CD4-positive, alpha-beta T cell treated with Interleukin-21 for 1 hour (primary cell): ENCODE measurements at regions not wholly inside any gene's neighbourhood (a gene's known extent, or its start where the extent isn't known, plus 50 kb on each side); places are given as distances from the start of the nearest gene placed in this dataset.

Experiments
- DNase-seq: peaks from one replicate; pipeline ENCODE4 v3.0.0-alpha.2; 2020

DNA sequence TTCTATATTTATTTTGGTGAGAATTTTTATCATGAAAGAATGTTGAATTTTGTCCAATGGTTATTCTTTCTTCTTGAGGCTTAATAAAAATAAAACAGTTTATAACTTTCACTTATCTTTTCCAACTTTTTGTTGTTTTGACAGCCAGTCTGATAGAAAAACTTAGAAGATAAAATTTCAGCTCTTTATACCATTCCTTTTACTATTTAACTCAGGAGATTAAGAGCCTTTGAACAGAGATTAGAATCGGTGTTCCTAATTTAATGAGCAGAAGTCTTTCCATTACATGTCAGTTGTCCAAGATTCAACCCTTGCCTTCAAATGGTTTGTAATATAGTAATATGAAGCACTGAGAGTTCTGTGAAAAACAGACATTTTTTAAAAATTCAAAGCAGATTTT lies 97.8 kb upstream of the SEC61G start:
- DNase-seq = no peak

DNA sequence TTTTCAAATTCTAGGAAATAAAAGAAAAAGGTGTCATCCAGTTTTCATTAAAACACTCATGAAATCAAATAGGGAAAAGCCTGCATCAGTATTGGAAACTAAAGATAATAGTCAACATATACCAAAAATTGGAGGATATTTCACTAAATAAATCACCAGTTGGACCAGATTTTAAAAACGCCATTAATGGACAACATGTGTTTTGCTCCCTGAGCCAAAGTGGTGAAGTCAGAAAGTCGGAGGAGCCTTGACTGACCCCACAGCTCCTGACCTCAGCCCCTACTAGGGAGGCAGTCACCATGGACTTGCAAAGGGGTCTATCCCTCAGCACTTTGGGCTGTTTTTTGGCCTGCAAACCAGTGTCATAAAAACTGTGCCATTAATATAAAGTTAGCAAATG lies 98.3 kb upstream of the SEC61G start:
- no peak for DNase-seq

DNA sequence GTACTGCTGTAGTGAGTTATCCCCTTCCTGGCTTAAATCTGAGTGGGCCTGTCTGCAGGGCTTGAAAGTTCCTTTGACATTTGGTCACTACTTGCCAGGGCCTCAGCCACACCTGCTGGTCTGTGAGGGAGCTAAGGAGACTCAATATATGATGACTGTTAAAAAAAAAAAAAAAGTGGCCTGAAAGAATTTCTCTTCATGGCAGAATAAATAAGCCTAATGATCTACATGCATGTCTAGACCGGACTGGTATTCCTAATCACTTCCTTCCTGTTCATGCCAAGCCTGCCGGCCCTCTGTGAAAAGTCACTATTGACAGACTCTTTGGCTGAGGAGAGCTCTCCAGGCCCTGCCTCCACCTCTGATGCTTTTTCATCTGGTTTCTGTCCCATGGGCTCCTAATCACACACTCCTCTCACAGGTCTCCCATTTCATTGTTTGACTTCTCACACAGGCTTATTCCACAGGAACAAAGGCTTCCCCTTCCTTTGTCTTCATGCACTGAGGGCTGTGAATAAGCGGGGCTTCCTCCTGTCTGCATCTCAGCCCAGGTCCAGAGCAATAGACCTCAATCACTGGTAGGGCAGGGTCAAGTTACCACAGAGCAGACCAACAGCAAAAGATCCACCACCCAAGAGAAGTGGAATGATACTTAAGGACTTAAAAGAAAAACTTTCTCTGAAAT lies 99.1 kb upstream of the SEC61G start:
- DNase-seq = no peak

DNA sequence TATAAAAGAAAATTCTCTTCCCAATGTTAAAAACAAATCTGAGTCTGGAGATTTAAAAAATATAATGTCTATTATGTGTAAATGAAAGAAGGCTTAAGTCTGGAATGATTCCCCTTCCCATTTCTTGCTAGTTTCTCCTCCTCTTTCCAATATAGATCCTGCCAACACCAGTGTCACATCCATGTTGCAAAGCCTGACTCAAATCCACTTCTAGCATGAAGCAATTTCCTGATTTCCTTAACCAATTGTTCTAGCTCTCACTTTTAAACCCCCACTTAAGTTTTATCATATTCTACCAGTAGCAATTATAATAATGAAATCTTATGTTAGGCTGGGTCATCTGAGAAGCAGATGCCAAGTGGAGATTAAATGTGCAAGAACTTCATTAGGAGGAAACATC lies 100.1 kb upstream of the SEC61G start:
- DNase-seq = no peak

DNA sequence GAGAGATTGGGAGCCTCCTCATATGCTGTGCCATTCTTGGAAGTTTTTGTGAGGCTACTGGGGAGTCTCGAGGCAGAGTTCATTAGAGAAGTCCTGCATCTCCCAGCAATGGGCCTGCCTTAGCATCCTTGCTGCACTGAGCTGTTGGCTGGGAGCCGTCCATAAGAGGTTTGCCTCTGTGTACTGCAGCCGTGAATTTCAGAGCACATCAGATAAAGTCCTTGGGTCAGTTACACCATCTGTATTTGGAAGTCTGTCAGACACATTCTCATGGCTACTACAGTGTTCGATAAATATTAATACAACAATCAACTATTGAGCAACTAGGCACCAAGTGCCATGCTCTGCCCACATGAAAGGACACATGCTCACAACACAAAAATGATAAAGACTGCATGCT lies 100.5 kb upstream of the SEC61G start:
- no peak for DNase-seq

DNA sequence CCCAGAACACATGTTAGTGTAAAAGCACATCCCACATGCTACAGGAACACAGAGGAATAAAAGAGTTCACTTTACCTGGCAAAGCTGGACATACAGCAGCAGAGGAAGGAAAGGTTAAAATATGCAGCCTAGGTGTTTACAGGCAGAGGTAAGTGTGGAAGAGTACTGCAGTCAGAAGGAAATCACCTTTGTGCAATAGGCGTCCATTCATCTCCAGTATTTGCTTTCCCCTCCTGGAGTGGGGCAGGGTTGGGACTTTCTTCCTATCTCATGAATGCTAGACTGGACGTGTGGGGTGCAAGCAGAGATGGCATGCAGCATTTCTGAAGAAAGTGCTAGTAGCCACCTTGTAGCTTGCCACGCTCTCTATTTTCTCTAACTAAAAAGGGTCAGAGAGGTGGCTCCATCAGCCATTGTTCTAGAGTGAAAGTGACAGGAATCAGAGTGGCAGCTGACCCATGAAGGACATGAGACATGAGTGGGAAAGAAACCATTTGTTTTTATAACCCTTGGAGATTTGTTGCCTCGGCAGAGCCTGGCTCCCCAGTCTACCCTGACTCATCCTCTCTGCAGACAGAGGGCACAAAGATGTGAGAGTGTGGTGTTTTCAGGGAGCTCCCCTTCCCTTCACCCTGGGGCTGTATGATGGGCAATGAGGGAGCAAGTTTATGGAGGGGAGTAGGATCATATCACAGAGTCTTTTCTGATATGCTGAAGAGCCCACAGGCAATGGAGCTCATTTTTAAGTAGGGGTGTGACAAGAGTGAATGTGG lies 101.2 kb upstream of the SEC61G start:
- no peak for DNase-seq

DNA sequence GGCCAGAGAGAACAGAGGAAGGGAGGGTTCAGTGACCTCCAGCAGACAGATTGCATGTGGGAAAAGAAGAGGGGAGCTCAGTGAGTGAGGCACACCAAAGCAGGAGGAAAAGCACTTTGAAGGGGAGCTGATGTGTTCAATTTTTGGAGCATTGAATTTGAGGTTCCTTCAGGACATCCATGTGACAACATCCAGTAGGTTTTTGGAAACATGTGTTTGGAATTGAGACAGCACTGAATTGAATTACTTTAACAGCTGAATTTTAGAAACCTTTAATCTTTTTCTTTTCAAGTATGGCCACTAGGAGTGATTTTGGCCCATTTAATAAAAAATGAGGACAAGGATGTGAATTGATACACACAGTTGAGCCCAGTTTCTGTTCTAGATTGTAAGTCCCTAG lies 101.8 kb upstream of the SEC61G start:
- no peak for DNase-seq

DNA sequence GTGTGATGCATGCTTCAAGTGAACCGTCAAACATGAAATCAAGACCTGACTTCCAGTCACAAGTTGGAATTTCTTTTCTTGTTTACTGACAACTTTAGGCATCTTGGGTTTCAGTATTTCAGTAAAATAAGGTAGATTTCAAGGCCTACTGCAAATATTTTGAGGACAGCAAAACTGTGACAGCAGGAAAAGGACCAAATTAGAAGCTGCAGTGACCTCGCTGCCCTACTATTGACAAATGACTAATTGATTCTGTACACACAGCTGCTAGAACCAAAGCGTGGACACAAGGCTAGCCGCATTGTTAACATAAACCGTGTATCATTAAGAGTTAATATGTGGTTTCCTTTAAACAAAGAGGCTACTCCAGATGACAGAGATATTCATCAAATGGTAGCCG lies 105.7 kb upstream of the SEC61G start:
- no peak for DNase-seq

DNA sequence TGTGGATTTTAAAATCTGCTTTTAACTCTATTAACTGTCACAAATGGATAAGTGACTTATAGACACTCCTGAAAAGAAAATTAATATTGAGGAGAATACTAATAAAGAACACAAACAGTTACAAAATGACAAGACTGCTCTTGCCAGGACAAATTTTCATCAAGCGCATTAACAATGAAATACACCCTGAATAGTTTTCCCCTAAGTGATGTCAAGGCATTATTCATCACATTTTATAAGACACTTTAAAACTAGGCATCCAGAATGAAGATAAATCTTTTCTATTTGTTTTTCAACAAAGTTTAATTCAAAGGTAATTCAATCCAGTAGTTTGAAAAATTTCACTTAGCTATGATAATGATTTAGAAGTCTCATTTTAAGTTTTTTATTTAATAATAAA lies 110.5 kb upstream of the SEC61G start:
- DNase-seq = no peak

DNA sequence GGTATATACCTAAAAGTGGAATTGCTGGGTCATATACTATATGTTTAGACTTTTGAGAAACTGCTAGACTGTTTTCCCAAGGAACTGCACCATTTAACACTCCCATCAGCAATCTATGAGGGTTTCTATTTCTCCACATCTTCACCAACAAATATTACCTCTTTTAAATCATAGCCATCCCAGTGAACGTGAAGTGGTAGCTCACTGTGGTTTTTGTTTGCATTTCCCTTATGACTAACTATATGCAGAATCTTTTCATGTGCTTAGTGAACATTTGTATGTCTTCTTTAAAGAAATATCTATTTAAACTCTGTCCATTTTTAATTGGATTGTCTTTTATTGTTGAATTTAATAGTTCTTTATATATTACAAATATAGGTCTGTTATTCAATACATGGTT lies 115.8 kb upstream of the SEC61G start:
- no peak for DNase-seq

DNA sequence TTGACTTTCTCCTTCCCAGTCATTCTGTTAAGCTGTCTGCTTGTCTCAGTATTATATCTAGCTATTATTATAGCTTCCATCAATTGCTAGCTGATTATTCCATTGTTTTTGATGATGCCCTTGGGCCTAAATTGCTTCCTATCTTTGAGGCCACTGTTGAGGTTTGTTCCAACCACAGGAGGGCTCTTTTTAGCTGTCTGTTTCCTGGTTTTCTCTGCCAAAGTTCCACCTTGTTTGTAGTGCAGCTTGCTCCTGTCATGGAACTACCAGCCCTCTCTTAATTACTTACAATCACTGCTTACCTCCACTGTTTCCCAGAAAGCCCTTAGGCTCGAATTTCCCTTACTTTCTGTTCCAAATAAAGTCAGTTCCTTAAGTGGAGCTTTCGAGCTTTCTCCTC lies 118.7 kb upstream of the SEC61G start:
- no peak for DNase-seq

DNA sequence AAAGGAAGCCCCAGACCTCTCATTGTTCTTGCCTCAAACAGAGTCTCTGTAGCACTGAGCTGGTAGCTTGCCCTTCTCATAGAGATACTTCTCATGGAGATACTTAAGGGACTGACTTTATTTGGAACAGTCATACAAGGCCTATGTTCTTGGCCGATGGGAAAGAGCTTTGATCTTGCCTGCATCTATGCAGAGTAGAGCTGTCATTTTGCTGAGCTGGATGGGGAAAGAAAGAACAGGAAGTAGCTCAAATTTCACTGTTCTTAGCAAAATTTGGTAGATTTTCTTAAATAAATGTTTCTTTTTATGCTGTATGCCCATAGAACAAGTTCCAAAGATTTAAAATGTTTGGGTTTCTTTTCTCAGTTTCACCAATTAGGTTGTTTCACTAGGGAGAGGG lies 119.3 kb upstream of the SEC61G start:
- no peak for DNase-seq

DNA sequence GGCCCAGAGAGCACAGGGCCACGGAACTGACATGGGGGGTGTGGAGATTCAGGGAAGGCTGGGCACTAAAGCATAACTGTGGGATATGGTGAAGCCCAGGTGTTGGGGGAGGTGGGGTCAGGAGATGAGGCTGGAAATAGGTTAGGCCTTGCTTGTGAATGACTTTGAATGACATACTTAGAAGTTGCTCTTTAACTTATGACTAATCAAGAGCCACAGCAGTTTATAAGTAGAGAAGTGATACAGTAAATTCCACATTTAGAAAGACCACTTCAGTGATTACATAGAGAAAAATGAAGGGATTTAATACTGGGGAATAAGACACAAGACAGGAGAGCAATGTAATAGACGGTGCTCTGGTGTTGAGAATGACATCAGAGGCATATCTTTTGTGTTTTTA lies 120.8 kb upstream of the SEC61G start:
- DNase-seq = no peak

DNA sequence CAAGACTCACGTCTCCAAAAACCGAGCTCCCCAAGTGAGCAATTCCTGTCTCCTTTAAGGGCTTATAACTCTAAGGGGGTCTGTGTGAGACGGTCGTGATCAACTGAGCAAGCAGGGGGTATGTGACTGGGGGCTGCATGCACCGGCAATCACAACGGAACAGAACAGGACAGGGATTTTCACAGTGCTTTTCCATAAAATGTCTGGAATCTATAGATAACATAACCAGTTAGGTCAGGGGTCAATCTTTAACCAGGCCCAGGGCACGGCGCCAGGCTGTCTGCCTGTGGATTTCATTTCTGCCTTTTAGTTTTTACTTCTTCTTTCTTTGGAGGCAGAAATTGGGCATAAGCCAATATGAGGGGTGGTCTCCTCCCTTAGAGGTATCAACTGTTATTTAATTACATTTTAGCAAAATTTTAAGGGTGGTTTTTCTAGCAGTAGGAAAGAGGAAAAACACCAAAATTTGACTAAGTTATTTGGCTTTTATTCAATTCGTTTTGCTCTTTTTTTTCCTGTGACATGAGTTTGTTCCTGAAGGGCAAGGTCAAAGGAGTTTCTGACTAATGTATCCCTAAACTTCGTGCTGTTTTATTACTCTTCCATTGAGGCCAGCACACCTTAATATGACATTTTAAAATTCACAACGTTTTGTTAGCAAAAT lies 121.4 kb upstream of the SEC61G start:
- no peak for DNase-seq

DNA sequence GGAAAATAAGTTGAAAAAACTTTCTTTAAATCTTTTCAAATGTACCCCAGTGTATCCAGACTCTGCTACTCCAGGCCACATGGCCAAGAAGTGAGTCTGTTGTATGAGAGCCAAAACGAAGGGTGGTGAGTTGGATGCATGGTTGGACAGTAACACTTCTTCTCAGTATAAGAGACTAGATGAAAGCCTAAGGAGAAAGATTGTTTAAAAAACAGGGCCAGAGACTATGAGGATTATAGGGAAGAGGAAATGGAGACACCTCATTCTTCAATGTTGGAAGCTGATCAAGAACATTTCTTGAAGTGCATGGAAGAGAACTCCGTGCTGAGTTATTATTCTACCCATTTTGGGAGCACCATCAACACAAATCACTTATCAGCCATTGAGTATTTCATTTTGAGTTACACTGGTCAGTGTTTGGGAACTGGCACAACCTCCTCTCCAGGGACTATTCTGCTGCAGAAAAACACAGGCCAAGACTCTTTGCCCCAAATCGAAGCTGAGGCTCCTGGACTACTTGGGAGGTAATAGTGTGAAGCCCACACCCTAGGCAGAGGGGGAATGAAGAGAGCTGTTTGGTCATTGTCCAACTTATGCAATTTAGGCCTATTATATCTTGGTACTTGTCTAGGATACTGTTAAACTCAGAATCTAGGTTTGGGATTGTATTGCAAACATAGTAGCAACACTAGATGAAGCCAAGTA lies 123.0 kb upstream of the SEC61G start:
- DNase-seq = no peak

DNA sequence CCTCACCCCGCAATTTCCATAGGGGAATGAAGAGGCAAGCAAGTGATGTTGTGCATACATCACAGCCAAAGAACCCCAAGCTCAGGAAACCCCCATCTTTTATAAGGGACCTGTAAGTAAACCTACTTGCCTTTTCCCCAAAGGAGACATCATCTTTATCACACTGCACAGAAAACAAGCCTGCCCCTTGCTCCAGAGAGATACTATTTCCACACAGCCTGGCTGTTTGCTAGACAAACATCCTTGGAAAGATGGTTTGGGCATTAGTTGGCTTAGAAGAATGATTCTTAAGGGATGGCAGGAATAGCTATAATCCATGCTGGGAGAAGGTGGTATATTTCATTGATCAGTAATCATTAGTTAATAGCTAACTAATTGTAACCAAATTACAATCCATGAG lies 123.7 kb upstream of the SEC61G start:
- no peak for DNase-seq

DNA sequence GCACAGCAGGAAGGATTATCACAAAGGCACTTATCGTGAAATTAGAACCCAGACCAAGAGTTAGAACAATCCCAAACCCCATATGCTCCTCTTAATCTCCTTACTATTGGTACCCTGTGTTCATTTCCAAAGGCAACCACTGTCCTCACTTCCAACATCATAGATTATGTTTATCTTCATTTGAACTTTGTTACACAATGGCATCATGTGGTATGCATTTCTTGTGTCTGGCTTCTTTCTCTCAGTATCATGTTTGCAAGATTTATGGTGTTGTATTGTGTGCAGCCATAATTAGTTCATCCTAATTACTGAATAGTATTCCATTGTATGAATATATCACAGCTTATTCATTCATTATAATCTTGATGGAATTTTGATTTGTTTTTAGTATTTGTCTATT lies 124.6 kb upstream of the SEC61G start:
- no peak for DNase-seq

DNA sequence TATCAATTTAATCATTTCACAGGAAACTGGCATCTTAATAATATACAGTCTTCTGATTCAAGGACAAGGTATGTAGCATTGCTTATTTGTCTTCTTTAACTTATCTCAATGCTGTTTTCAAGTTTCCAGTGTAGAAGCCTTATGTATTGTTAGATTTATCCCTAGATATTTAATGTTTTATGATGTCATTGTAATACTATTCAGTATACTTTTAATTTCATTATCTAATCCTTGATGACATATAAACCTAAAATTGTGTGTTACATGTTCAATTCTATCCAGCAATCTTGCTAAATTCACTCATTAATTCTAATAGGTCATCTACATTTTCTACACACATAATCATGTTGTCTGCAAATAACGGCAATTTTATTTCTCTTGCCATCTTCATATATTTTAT lies 126.3 kb upstream of the SEC61G start:
- no peak for DNase-seq

DNA sequence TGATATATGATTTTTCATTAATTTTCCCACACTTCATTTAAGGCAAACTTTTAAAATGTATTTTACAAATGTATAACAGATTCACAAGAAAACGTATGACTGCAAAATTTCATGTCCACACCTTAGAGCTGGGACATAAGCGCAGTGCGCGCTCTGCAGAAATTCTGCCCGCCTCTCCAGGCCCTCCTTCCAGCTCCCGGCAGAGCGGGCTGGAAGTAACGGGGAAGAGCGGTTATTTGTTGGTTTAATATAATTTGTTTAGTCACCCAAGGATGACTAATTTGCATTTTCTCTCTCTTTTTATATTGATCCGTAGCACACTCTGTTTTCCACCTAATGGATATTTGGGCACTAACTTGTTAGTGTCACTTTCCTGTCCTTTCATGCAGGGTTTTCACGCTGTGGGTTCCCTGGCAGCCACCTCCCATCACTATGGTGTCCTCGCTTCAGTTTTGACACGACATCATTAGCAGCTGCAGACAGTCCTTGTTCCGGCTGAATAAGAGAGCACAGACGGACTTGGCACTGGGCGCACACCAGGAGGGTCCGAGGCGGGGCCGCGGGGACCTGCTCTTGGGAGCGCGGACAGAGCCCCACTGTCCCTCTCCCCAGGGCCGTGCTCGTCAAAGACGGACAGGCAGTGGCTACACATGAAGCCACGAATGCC lies 129.2 kb upstream of the SEC61G start:
- DNase-seq = no peak

DNA sequence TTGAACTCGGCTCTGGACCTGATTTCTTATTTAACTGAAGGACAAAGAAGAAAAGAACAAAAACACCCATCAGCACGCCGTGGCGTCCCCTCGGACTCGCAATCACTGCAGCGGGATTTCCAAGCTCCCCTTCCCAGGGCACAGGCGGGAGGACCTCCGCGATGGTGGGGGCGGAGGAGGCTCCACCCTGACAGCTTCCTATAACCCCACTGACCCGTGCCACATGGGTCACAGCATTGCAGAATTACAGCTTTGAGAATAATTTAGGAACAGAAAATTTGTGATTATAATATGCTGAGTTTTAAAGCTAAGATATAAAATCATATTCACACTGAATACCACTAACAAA lies 129.7 kb upstream of the SEC61G start:
- DNase-seq = no peak

DNA sequence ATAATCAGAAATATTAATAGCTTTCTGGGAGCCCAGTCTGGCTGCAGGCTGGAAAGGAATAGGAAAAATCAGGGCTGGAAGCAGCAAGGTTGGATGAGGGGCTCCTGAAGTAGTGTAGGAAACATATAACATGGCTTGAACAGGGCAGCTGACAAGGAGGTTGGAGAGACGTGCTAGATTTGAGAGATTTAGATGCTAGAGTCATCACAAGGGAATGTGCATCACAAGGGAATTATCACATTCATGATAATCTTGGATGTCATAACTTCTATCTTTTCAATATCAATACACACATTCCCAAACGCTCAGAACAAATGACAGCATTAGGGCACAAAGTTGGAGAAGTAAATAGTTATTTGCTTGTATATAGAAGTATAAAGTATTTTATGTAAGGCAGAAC lies 120.9 kb upstream of the EGFR start:
- no peak for DNase-seq

DNA sequence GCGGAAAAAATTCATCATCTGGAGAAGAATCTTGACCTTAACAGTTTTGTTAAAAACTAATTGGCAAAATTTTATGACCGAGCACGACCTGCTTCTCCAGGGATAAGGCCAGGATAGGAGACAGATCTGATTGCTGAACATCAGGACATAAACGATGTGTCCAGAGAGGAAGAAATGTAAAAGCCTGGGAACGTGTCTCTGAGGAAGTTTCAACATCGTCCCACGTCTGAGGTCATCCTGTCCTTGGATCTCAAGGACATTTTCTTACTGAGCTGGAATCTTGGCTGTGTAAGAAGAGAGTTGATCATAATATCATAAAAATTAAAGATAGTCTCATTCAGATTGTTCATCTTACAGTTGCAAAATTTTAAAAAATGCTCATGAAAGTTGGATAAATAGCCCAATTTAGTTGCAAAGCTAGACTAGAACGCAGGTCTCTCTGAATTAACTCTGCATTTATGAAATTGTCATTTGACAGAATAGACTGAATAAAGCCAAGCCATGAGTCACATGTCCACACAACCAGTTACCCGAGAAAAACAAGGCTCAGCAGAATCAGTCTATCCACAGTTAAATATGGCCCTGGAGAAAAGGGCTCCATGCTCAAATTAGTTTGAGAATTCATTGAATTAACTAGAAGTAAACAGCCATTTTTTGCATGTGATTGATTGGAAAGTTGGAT lies 120.0 kb upstream of the EGFR start:
- no peak for DNase-seq

DNA sequence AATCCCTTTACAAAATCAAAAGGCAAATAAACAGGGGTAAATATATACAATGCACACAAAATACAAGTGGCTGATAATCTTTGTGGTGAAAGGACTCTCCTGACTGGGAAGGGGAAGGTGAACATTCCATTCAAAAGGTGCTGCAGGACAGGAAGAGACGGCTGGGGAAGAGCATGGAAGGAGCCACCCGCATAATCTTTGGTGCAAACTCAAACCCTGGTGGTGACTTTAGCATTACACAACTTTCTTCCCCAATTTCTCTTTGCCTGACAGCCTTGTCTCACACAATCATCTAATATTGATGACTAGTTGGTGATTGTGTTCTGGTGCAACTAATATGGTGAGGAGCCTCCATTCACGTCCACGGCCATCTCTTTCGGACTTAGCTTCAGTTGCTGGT lies 117.0 kb upstream of the EGFR start:
- no peak for DNase-seq
